Astrocyte (in vitro differentiated cells and primary cell): ENCODE measurements at regions not wholly inside any gene's neighbourhood (a gene's known extent, or its start where the extent isn't known, plus 50 kb on each side); places are given as distances from the start of the nearest gene placed in this dataset.
"Not testable (repeated sequence)": the region's sequence is repeated elsewhere in the genome, so short reads cannot be mapped to it uniquely, and the experiment has no call there.

Source experiments
- CTCF ChIP-seq: IDR thresholded peaks from 2 replicates; pipeline ENCODE4 v1.5.1; 2011; ENCODE audit warnings: low read depth, mild to moderate bottlenecking, inconsistent platforms, low read length, moderate library complexity; ENCODE audit not compliant: insufficient read depth
- EZH2 ChIP-seq: IDR thresholded peaks from 2 replicates; pipeline ENCODE4 v1.6.1; 2012; ENCODE audit warnings: mild to moderate bottlenecking, low read length, inconsistent platforms; ENCODE audit not compliant: insufficient read depth

- not testable (repeated sequence) for TF ChIP-seq CTCF, EZH2
Observed at GRCh38 chr16:29246091-29246490, 160.4 kb downstream of the NPIPB11 start.
